NCI-H187 (cell line): ENCODE measurements at regions not wholly inside any gene's neighbourhood (a gene's known extent, or its start where the extent isn't known, plus 50 kb on each side); places are given as distances from the start of the nearest gene placed in this dataset.
A peak's percentile ranks its signal among the peaks of the same experiment; 100 is the strongest.
"Not testable (repeated sequence)": the region's sequence is repeated elsewhere in the genome, so short reads cannot be mapped to it uniquely, and the experiment has no call there.

Experiments
- DNase-seq, 2 experiments: peaks; one replicate each; lab custom pipeline; 2025; lab: John Stamatoyannopoulos, UW

- DNase-seq = no peak
Measured at GRCh38 chr2:129550536-129550935, 428.9 kb upstream of the RAB6C start.

- DNase-seq = no peak
Measured at GRCh38 chr2:129554373-129554772, 425.1 kb upstream of the RAB6C start.

- DNase-seq = no peak
Measured at GRCh38 chr2:129559101-129559500, 420.4 kb upstream of the RAB6C start.

DNA sequence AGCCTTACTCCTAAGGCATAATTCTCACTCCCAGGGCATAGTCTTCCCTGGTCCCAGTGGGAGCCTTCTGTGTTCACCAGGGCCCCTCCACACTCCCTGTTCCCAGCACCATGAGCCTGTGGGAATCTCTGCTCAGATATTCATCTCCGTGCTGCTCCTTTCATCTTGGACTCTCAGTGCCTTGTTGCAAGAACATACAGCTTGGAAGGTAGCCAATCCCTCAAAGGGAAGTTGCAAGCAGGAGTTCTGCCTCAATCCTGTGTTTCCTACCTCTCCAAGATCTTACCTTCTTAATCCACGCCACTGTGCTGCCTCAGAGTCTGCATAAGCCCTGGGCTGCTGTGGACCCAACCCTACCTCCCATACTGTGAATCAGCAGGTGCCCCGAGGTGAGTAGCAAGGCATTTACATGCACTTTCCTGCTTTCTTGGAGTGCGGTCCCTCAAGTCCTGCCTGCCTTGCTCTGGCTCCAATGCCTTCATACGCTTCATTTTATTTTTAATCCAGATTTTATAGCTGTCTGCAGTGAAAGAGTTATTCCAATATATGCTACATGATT, 413.8 kb upstream of the RAB6C start:
- no peak for DNase-seq

DNA sequence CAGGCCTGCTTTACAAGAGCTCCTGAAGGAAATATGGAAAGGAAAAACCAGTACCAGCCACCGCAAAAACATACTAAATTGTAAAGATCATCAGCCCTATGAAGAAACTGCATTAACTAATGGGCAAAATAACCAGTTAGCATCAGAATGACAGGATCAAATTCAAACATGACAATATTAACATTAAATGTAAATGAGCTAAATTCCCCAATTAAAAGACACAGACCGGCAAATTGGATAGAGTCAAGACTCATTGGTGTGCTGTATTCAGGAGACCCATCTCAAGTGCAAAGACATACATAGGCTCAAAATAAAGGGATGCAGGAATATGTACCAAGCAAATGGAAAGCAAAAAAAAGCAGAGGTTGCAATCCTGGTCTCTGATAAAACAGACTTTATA, 408.7 kb upstream of the RAB6C start:
- not testable (repeated sequence) for DNase-seq

- DNase-seq = no peak
Measured at GRCh38 chr2:129575431-129575830, 404.0 kb upstream of the RAB6C start.

DNA sequence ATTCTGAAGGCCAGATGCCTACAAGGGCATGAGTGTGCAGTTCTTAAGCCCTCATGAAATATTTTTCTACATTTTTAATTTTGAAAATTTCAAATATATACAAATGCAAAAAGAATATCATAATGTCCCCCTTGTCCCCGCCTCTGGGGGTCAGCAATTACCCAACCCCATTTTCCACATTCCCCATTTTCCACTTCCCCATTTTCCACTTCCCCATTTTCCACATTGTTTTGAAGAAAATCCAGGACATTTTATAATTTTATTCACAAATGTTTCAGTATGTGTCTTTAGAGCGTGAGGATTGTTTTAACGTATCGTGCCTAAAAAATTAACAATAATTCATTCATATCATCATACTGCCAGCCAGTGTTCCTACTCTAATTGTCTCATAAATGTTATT, 403.6 kb upstream of the RAB6C start:
- DNase-seq = no peak

- no peak for DNase-seq
Measured at GRCh38 chr2:129580001-129580400, 399.5 kb upstream of the RAB6C start.

DNA sequence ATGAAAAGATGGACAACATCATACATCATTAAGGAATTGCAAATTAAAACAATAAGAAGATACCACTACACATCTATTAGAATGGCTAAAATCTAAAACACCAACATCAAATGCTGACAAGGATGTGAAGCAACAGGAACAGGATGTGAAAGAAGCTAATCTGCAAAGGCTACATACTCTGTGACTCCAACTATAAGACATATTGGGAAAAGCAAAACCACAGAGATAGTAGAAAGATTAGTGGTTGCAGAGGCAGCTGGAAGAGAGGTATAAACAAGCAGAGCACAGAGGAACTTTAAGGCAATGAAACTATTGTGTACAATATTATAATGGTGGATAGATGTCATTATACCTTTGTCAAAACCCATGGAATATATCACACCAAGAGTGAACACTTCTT, 393.7 kb upstream of the RAB6C start:
- DNase-seq = no peak

- no peak for DNase-seq
Measured at GRCh38 chr2:129587426-129588064, 391.9 kb upstream of the RAB6C start.

- DNase-seq = no peak
Measured at GRCh38 chr2:129604560-129604959, 374.9 kb upstream of the RAB6C start.

DNA sequence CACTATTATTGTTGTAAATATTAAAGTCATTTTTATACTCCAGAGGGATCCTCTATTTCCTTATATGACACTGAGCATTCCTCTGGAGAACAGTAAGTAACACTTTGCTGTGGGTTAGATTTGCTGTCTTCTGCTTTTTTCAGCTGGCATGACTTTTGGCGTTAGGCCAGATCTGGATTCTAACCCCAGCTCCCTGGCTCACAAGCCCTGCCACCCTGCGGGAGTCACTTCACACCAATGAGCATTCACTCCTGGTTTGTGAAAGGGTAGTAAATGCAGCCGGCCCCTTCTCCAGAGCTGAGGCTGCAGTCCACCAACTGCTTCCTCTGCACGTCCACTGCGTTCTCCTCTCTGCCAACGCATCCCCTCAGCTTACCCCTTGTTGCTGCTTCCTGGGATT, 373.8 kb upstream of the RAB6C start:
- no peak for DNase-seq

DNA sequence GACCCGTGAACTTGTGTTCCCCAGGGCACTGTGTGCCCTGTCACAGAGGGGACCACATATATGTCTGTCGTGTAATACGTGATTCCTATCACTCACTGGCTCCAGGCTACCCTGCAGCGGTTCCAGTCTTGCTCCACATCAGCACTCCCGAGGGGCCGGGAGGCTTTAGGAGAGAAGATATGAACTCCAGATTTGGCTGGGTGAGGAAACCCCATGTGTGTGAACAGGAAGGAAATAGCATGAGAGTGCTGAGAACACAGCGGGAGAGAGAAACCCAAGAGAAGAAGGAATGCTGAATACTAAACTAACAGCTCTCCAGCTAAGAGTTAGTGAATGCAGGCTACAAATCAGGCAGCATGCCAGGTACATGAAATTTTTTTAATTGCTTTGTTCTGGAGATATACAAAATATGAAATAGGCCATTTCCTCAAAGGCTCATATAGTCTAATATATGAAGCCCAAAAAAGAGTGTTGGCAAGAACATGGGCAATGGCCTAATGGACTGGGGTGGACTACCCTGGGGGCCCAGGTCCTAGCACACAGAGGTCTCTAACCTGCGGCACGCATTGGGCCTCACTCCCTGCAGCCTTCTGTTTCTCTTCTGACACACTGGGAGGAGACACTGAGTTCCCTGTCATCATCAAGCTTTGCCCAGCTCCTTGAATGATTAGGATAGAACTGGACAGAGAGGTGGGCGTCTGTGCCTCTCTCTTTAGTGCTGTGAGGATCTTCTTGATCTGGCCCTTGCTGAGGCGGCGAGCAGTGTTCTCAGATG, 372.8 kb upstream of the RAB6C start:
- DNase-seq = no peak

DNA sequence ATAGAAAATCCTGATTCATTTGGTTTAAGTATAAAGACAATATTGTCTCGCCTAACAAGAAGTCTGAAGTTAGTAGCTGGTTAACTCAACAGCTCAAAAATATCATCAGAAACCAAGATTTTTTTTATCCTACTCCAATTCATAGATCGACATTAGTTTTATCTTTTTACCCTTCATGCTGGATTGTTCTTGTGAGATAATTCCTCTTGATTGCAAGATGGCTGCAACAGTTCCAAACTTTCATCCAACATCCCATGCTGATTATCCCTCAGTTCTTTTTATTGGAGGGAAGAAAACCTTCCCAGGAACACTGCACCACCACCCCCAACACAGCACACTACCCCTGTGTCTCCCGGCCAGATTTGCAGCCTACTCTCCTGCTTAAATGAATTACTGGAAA, 370.2 kb upstream of the RAB6C start:
- no peak for DNase-seq

GRCh38 chr2:129610766-129611165, 368.7 kb upstream of the RAB6C start:
- DNase-seq = no peak

- DNase-seq = no peak
Measured at GRCh38 chr2:129611471-129611870, 368.0 kb upstream of the RAB6C start.

DNA sequence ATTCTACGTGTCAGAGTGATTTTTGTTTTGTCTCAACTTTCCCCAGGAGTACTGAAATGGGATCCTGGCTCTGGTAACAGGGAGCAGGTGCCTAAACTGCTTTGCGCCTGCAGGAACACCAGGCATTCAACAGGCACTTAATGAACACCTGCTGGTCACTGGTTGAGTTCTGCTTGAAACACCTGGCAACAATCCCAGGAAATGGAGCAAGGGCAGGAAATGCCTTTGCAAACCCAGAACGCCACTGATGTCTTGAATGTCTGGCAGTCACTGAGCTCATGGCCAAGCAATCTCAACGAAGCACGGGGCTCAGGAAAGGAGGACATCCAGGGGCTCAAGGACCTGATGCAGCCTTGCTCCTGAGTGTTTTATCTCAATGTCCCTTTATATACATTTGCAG, 360.0 kb upstream of the RAB6C start:
- peak; percentile 33 to 53 for DNase-seq

DNA sequence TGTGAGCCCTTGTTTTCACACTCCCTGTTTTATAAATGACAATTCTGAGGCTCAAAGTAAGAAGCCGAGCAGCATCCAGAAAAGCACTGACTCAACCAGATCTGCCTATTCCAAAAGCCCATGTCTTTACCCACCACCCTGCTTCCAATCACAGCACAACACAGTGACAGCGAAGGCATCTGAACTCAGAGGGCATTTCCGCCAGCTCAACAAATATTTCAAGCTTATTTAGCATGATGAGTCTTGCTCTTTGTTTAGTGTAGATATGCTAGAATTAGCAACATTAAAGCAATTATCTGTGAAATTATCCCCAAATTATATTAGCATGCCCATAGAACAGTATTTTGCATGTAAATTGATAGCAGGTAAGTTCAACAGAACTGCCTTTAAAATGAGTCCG, 359.1 kb upstream of the RAB6C start:
- DNase-seq = no peak

DNA sequence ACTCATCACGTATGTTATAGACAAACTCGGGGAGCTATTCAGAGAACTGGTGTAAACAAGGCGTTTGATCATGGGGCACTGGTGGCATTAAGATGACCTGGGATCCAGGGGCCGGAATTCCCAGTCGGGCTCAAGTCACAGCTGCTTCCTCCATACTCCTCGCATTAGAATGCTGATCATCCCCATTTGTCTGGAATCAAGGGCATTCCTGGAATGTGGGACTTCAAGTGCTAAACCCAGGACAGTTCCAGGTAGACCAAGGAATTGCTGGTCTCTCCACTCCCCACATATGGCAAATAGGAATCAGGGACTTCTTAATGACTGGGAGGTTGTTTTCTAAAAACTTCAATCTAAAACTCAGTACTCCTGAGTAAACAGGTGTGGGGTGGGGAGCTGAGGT, 355.7 kb upstream of the RAB6C start:
- DNase-seq = no peak

- DNase-seq = no peak
Measured at GRCh38 chr2:129627437-129627836, 352.0 kb upstream of the RAB6C start.

- DNase-seq = no peak
Measured at GRCh38 chr2:129636692-129637091, 342.8 kb upstream of the RAB6C start.

- no peak for DNase-seq
Measured at GRCh38 chr2:129641371-129641770, 338.1 kb upstream of the RAB6C start.

DNA sequence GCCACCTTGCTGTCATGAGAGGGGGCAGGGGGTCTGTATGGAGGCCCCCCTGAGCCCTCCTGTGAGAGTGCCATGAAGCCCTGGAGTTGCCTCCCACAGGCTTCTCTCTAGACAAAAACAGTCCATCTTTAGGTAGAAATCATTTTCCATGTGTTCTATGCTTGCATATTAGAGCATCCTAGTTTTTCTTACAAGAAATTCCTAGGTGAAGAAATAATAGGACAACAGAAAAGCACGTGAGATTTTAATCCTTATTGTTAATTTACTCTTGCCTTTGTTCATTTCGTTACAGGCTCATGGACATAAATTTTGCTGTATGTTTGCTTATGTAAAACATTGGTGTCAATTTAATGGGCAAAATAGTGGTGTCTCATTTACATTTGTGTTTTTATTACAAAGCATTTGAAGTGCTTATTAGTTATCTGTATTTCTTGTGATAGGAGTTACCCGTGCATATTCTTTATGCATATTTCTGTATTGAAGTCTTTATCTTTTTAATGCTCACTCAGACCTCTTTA, 336.9 kb upstream of the RAB6C start:
- no peak for DNase-seq
